Fibroblast of upper back skin (primary cell): ENCODE measurements at regions not wholly inside any gene's neighbourhood (a gene's known extent, or its start where the extent isn't known, plus 50 kb on each side); places are given as distances from the start of the nearest gene placed in this dataset.
A peak's percentile ranks its signal among the peaks of the same experiment; 100 is the strongest.
"Not testable (repeated sequence)": the region's sequence is repeated elsewhere in the genome, so short reads cannot be mapped to it uniquely, and the experiment has no call there.

ENCODE experiments used
- DNase-seq: peaks from one replicate; pipeline ENCODE4 v3.0.0-alpha.2; 2013

DNA sequence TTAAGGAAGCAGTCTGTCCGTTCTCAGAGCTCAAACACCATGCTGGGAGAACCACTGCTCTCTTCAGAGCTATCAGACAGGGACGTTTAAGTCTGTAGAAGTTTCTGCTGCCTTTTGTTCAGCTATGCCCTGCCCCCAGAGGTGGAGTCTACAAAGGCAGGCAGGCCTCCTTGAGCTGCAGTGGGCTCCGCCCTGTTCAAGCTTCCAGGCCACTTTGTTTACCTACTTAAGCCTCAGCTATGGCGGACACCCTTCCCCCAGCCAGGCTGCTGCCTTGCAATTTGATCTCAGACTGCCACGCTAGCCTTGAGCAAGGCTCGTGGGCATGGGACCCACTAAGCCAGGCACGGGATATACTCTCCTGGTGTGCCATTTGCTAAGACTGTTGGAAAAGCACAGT is 180.7 kb upstream of the TMEM196 start:
- not testable (repeated sequence) for DNase-seq

DNA sequence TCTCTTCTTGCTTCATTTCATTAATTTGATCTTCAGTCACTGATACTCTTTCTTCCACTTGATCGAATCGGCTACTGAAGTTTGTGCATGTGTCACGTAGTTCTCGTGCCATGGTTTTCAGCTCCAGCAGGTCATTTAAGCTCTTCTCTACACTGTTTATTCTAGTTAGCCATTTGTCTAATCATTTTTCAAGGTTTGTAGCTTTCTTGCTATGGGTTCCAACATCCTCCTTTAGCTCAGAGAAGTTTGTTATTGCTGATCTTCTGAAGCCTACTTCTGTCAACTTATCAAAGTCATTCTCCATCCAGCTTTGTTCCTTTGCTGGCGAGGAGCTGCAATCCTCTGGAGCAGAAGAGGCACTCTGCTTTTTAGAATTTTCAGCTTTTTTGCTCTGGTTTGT is 180.0 kb upstream of the TMEM196 start:
- not testable (repeated sequence) for DNase-seq

DNA sequence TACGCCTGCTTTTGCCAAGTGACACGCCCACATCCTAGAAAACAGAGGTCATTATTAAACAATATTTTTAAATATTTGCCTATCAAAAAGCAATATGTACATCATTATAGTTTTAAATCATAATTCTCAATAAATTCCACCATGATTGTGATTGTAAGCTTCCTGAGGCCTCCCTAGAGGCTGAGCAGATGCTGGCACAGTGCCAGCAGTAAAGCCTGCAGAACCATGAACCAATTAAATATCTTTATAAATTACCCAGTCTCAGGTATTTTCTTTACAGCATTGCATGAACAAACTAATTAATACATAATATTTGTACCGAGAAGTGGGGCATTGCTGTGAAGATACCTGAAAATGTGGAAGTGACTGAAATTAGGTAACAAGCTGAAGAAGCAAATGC is 174.7 kb upstream of the TMEM196 start:
- no peak for DNase-seq

DNA sequence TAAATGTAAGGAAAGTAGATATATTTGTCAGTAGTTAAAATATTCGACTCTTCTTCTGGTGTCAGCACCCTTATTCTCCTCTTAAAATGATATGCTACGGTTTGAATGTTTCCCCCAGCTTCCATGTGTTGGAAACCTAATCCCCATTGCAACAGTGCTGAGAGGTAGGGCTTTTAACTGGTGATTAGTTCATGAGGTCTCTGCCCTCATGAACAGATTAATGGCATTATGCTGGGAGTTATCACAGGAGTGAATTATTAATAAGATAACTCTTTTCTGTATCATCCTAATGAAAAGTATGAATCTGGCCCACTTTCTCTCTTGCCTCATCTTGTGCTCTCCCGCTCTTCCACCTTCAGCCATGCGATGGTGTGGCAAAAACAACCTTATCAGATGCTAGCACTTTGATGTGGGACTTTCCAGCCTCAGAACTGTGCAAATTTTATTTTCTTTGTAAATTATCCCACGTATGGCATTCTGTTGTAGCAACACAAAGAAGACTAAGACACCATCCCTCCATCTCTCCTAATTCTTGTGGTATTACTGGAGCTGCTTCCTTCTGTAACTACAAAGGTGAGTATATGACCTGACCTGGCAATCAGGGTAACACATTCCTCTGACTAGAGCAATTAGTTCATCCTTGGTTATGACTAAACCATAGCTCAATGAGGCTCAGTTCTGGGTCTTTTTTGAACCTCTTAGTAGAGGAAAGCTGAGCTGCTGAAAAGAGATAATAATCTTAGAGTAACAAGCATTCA is 171.1 kb upstream of the TMEM196 start:
- DNase-seq, result no peak

- DNase-seq, result peak; percentile 85
Observed at GRCh38 chr7:19939746-19940145, 166.3 kb upstream of the TMEM196 start.

- no peak for DNase-seq
Observed at GRCh38 chr7:19932549-19933249, 159.3 kb upstream of the TMEM196 start.

- DNase-seq, result no peak
Observed at GRCh38 chr7:19930851-19931250, 157.4 kb upstream of the TMEM196 start.

DNA sequence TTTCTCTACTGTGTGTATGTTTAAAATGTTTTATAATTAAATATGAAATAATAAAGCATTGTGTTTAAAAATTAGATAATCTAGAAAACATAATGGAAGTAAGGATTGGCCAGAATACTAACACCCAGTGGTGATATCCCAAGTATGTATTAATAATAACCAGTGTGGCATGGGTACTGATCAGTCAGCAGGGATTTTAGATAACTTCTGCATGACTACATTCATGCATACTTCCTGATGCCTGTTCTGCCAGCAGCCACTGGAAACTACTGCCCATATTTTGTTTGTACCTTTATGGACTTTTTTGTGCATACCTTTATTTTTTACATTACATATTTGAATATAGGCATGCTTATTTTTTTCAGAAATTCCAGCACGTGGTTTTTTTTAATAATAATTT is 156.6 kb upstream of the TMEM196 start:
- no peak for DNase-seq

GRCh38 chr7:19928247-19928646 is 154.8 kb upstream of the TMEM196 start:
- no peak for DNase-seq

- no peak for DNase-seq
Observed at GRCh38 chr7:19920705-19921104, 147.3 kb upstream of the TMEM196 start.

DNA sequence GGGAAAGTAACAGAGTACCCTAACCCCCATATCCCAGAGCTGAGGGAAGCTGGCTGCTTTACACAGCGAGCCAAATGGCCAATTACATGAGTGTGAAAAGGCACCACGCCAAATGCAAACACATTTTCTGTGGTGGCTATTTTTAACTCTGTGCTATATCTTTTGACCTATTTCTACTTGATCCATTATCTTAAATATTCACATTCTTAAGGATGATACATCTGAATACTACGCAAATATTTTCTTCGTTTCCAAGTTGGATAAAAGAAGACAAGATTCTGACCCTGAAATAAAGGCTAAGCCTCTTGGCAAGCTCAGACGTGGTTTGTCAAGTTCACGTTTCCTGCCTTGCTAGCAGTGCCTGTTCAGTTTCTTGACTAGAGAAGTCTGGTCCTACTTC is 146.7 kb upstream of the TMEM196 start:
- peak; percentile 59 for DNase-seq

DNA sequence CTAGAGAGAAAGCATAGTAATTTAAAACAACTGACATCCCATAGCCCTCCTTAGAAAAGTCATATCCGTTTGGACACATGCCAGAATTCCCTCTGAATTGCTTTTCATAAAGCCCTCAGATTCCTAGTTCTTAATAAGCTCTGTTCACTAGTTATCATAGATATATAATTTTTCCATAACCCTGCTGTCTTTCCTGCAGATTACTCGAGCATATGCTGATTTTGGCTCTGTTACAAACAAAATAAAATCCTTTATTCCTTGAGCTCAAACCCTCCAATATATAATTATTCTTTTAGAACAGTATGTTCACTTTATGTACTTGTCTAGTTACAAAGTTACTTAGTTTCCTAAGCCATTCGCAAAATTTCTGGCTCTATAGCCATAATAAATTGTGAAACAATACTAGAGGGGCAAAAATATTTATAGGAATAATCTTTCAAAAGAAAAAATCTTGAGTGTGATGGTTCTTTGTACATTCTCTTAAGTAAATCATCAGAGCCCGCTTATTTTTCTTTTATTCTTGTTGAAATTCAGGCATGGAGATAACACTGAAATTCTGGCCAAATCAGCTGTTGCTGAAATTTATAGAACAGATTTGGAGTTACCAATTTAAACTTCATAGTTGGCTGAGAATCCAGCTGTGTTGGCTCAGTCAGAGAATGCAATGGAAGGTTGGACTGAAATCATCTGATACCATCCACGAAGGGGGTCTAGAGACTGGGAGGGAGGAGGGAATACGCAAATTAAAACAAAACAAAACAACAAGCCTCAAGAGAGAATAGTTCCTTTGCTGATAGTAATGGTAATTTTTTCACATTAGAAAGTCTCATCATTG is 146.1 kb upstream of the TMEM196 start:
- DNase-seq, result peak; percentile 56

DNA sequence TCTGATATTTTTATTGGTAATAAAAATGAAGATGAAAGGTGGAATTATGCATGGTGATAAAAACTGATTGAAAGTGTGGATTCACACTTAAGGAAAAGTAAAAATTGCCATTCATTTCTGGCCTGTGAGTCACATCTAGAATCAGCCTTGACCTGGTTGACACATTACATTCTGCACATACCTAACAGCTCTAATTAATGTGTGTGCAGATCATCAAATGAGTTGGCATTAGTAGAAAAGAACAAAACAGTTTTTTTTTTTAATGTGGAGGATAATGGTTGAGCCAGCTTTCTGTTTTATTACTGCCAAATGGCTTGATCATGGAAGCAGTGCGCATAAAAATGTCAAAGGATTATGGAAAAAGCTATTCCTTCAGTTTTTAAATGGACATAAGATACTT is 142.6 kb upstream of the TMEM196 start:
- peak; percentile 35 for DNase-seq

- DNase-seq, result no peak
Observed at GRCh38 chr7:19915596-19915995, 142.2 kb upstream of the TMEM196 start.

DNA sequence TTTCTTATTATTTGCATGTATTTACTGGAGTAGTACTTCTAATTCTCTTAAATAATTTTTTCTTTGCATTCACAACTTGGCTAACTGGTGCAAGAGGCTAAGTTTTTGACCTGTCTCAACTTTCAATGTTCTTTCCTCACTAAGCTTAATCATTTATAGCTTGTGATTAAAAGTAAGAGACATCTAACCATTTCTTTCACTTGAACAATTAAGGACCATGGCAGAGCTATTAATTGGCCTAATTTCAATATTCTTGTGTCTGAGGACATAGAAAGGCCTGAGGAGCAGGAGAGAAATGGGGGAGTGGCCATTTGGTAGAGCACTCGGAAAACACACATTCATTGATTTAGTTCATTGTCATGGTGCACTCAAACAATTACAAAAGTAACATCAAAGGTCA is 141.4 kb upstream of the TMEM196 start:
- no peak for DNase-seq

DNA sequence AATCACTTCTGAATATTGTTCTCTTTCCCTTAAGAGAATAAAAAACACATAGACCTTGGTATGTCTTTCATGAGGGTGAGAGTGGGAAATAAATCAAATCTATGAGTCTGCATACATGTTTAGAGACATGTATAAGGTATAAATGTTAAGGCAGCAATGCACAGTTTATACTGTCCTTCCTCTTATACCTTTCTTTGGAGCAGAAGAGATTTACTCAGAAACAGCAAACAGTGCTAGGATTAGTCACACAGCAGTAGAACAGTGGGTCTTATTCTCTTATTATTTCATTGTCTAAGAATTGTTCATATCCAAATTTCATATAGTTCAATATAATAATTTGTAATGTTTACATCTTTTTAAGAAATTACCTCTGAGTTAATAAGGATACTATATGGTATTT is 126.7 kb upstream of the TMEM196 start:
- DNase-seq, result no peak

DNA sequence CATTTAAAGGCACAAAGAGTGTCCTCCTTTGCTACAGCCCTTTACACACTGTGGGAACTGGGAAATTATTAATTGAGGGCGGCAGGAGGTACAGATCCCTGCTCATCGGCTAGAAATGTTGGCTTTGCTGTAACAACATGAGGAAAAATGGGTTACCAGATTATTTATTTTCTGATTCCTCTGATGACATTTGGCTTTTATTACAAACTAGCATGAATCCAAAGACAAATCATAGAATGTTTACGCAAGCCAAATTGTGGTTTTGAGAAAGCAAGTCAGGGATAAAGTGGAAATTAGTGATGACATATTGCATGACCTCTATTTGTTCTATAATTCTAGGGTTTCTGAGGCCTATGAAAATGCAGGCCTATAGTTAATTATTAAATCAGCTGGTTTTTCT is 126.1 kb upstream of the TMEM196 start:
- DNase-seq, result peak; percentile 39

- DNase-seq, result not testable (repeated sequence)
Observed at GRCh38 chr7:19882893-19883292, 109.5 kb upstream of the TMEM196 start.

DNA sequence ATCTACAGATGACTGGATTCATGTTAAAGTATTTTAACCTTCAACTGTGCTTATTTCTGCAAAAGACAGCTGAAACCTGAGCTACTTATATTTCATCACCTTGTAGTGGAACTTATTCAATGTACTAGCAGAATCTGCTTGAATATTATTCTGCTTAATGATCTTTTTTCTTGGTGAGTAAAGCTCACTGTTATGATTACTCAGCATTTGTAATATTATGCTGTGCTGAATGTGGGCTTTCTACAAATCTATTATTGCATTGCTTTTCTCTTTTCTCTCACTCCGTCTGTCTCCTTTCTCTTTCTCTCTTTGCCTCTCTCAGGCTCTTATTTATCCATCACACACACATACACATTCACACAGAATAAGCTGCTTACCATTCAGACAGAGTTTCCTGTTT is 98.7 kb upstream of the TMEM196 start:
- DNase-seq, result no peak

DNA sequence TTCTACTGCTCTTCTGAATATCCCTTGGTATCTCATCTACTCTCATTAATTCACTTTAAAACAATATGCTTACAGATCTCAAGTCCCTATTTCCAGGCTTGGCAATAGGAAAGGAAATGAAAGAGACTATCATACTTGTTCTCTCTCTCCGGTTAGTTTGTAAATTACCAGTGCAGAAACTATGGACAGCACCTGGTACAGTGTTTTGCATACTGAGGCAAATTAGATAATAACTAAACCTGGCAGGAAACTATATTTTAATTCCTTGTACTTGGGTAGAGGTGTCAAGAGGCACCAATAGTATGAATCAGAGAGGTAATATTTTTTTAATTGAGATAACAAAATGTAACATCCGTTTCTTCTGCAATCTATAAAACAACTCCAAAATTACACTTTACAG is 97.7 kb upstream of the TMEM196 start:
- DNase-seq, result no peak

DNA sequence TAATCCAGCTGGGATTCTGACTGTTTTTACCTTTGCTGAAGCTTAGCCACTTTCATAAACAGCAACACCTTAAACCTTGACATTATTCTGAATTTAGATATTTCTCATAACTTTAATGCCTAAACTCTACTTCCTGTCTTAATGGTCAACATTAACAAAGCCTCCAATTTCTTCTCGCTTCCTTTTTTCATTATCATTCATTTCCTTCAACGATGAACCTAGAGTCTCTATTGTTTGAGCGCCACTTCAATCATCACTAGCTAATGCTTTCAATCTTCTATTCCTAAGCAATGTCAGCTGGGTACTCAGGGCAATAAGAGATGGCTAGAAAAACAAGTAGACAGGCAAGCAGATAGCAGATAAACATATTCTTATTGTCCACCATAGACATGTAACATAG is 96.6 kb upstream of the TMEM196 start:
- no peak for DNase-seq

DNA sequence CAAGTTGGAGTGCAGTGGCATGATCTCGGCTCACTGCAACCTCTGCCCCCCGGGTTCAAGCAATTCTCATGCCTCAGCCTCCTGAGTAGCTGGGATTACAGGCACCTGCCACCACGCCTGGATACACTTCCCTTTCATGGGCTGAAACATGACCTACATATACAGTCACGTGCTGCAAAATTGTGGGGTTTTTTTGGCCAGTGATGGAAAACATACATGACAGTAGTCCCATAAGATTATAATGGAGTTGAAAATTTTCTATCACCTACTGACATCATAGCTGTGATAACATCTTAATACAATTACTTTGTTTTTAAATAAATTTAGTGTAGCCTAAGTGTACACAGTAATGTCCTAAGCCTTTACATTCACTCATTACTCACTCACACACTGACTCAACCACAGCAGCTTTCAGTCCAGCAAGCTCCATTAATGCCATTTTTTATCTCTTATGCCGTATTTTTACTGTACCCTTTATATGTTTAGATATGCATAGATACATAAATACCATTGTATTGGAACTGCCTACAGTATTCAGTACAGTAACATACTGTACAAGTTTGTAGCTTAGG is 79.9 kb upstream of the TMEM196 start:
- DNase-seq, result no peak

DNA sequence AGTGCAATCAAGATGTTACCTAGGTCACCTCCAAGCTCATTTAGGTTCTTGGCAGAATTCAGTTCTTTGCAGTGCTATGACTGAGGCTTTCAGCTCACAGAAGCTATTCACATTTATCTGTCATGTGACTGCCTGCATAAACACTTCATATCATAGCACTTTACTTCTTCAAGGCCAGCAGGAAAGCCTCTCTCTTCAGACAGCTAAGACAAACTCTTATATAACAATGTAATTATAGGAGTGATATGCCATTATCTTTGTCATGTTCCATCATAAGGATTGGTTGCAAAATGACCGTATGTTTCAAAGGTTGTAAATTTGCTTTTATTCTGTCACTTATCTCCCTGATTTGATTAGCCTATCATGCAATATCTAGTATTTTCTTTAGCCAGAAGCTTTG is 78.8 kb upstream of the TMEM196 start:
- no peak for DNase-seq
